NCI-H1048 (cell line): ENCODE measurements at regions not wholly inside any gene's neighbourhood (a gene's known extent, or its start where the extent isn't known, plus 50 kb on each side); places are given as distances from the start of the nearest gene placed in this dataset.
"Not testable (repeated sequence)": the region's sequence is repeated elsewhere in the genome, so short reads cannot be mapped to it uniquely, and the experiment has no call there.

Experiments
- DNase-seq: peaks from one replicate; lab custom pipeline; 2025; lab: John Stamatoyannopoulos, UW

GRCh38 chr5:39544941-39545340 lies 120.2 kb upstream of the DAB2 start:
- no peak for DNase-seq

GRCh38 chr5:39543335-39543734 lies 118.6 kb upstream of the DAB2 start:
- DNase-seq: no peak

GRCh38 chr5:39542511-39543285 lies 117.9 kb upstream of the DAB2 start:
- DNase-seq: no peak

GRCh38 chr5:39541920-39542319 lies 117.1 kb upstream of the DAB2 start:
- DNase-seq: no peak

GRCh38 chr5:39539470-39539869 lies 114.7 kb upstream of the DAB2 start:
- no peak for DNase-seq

GRCh38 chr5:39534690-39535089 lies 109.9 kb upstream of the DAB2 start:
- DNase-seq: no peak

- DNase-seq: no peak
Measured at GRCh38 chr5:39533749-39534148, 109.0 kb upstream of the DAB2 start.

- no peak for DNase-seq
Measured at GRCh38 chr5:39532511-39532910, 107.7 kb upstream of the DAB2 start.

- no peak for DNase-seq
Measured at GRCh38 chr5:39531306-39531705, 106.5 kb upstream of the DAB2 start.

GRCh38 chr5:39526914-39527477 lies 102.2 kb upstream of the DAB2 start:
- DNase-seq: no peak

GRCh38 chr5:39525781-39526180 lies 101.0 kb upstream of the DAB2 start:
- not testable (repeated sequence) for DNase-seq

- no peak for DNase-seq
Measured at GRCh38 chr5:39525271-39525670, 100.5 kb upstream of the DAB2 start.

GRCh38 chr5:39523821-39524220 lies 99.0 kb upstream of the DAB2 start:
- no peak for DNase-seq

GRCh38 chr5:39521940-39522590 lies 97.3 kb upstream of the DAB2 start:
- no peak for DNase-seq

GRCh38 chr5:39521098-39521860 lies 96.5 kb upstream of the DAB2 start:
- no peak for DNase-seq

- no peak for DNase-seq
Measured at GRCh38 chr5:39520232-39520572, 95.4 kb upstream of the DAB2 start.

GRCh38 chr5:39519566-39520231 lies 94.9 kb upstream of the DAB2 start:
- DNase-seq: no peak

GRCh38 chr5:39519079-39519478 lies 94.3 kb upstream of the DAB2 start:
- DNase-seq: no peak

GRCh38 chr5:39518516-39518915 lies 93.7 kb upstream of the DAB2 start:
- no peak for DNase-seq

- DNase-seq: no peak
Measured at GRCh38 chr5:39517800-39518199, 93.0 kb upstream of the DAB2 start.

GRCh38 chr5:39515881-39516280 lies 91.1 kb upstream of the DAB2 start:
- DNase-seq: no peak

- no peak for DNase-seq
Measured at GRCh38 chr5:39513236-39513635, 88.5 kb upstream of the DAB2 start.
